ENCODE measurements at regions not wholly inside any gene's neighbourhood (a gene's known extent, or its start where the extent isn't known, plus 50 kb on each side); places are given as distances from the start of the nearest gene placed in this dataset.

DNA sequence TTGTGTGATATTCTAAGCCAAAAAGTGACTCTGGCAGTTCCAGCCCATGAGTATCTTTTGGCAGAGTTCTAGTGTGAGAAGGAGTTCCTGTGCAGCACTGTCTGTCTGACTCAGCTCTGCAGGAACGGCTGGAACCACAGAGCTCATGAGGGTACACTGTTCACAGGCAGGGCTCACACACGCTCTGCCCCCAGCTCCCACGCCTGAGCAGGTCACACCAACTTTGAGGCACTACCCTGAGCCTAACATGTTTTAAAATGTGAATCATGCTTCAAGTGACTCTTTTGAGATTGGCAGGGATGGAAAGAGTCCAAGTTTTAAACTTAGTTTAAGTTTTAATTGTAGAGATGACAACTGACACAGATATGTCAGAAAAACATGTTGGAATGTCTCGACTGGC is 1203.3 kb downstream of the UQCRFS1 start:
- DNase-seq (ENCODE audit: low read depth): no peak
- TF ChIP-seq, protein P1, sequence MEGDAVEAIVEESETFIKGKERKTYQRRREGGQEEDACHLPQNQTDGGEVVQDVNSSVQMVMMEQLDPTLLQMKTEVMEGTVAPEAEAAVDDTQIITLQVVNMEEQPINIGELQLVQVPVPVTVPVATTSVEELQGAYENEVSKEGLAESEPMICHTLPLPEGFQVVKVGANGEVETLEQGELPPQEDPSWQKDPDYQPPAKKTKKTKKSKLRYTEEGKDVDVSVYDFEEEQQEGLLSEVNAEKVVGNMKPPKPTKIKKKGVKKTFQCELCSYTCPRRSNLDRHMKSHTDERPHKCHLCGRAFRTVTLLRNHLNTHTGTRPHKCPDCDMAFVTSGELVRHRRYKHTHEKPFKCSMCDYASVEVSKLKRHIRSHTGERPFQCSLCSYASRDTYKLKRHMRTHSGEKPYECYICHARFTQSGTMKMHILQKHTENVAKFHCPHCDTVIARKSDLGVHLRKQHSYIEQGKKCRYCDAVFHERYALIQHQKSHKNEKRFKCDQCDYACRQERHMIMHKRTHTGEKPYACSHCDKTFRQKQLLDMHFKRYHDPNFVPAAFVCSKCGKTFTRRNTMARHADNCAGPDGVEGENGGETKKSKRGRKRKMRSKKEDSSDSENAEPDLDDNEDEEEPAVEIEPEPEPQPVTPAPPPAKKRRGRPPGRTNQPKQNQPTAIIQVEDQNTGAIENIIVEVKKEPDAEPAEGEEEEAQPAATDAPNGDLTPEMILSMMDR (IDR thresholded peaks at IDR 0.05; ENCODE audit: control insufficient read depth, insufficient read depth, low read depth, low read length, missing control alignments): no peak
- no peak overlapping the region for H3K4me3 ChIP-seq (ENCODE audit: control insufficient read depth, low read depth, low read length)

DNA sequence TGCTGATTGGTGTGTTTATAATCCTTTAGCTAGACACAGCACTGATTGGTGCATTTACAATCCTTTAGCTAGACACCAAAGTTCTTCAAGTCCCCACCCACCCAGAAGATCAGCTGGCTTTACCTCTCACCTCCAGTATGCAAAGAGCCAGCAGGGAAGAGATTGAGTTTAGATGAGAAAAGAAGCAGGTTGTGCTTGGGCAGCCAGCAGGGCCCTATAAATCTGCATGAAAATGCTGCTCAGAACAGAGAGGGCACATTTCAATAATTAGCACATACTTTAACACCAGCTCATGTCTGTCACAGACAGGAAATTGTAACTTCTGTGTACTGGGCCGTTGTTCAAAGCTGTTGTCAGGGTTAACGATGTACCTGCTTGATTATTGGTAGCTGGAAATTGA is 1204.3 kb downstream of the UQCRFS1 start:
- DNase-seq (ENCODE audit: low read depth): no peak
- TF ChIP-seq, protein P1 (IDR thresholded peaks at IDR 0.05; ENCODE audit: control insufficient read depth, insufficient read depth, low read depth, low read length, missing control alignments): no peak

DNA sequence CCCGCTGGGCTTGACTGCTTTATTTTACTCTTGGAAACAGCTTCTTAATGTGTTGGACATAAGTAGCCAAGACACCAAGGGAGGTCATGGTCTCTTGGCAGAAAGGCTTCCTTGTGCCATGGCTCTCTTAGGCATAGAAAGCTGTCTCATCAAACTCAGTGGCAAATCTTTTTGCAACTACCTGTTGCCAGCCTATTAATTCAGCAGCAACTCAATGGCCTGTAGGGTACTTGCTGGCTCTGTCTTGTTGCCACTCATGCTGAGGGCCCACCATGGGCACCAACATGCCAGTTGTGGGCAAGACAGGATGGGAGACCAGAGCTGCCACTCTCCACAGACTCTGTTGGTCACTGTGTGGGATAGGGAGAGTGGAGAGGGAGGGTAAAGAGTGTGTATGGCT is 1209.4 kb downstream of the UQCRFS1 start:
- no peak overlapping the region for H3K4me3 ChIP-seq (ENCODE audit: control insufficient read depth, low read depth, low read length)
- TF ChIP-seq, protein P1 (IDR thresholded peaks at IDR 0.05; ENCODE audit: control insufficient read depth, insufficient read depth, low read depth, low read length, missing control alignments): no peak
- no peak for DNase-seq (ENCODE audit: low read depth)

More for the DNA sequence above, 1204.3 kb downstream of the UQCRFS1 start:
- no peak overlapping the region for H3K4me3 ChIP-seq (ENCODE audit: control insufficient read depth, low read depth, low read length)

DNA sequence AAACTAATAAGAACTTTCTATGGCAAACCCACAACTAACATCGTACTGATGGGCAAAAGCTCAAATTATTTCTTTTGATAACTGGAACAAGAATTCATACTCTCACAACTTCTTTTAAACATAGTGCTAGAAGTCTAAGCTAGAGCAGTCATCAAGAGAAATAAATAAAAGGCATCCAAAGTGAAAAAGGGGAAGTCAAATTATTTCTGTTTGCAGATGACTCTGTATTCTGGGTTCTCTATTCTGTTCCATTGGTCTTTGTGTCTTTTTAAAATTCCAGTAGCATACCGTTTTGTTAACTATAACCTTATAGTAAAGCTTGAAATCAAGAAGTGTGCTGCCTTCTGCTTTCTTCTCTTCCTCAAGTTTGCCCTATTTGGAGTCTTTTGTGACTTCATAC is 1215.9 kb downstream of the UQCRFS1 start:
- TF ChIP-seq, protein P1 (IDR thresholded peaks at IDR 0.05; ENCODE audit: control insufficient read depth, insufficient read depth, low read depth, low read length, missing control alignments): no peak
- H3K4me3 ChIP-seq (ENCODE audit: control insufficient read depth, low read depth, low read length): no peak overlapping the region
- DNase-seq (ENCODE audit: low read depth): no peak

DNA sequence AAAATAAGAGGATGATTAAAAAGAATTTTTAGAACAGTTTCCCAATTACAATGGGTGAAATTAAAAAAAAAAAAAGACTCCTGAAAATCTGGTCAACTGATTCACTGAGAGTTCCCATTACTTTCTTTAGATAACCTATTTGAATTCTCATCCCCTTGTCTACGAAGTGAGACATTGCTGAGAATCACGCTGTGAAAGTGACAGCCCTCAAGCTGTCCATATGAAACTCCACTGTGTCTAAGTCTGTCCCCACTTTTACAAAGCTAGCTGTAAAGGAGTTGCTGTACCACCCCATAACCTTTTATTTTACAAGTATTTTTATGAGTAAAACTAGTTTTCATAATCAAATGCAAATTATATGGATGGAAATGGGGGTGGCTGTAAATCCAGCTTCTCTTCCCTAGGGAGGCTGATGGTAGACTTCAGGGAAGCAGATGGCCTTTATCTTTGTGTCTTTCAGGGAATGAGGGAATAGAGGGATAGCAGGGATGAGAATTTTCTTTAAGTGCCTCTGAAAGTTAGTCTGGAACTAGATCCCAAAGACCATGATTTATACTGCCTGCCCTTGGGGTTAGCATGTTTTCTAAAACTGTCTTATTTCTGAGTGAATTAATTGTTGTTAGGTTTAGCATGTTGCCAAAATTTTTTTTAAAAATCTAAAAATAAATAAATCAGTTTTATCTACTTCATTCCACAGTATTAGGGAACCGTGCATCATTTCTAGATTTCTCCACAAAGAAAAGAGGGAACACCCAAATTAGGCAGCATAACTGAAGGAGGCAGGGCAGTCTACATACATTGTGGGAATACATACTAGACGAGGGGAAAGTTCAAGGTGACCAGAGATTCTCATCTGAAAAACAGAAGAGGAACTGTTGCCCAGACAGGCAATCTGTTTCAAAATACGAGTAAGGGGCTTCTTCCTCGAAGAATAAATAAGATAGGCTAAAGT is 1219.1 kb downstream of the UQCRFS1 start:
- TF ChIP-seq, protein P1 (IDR thresholded peaks at IDR 0.05; ENCODE audit: control insufficient read depth, insufficient read depth, low read depth, low read length, missing control alignments): no peak
- no peak overlapping the region for H3K4me3 ChIP-seq (ENCODE audit: control insufficient read depth, low read depth, low read length)
- DNase-seq (ENCODE audit: low read depth): no peak

DNA sequence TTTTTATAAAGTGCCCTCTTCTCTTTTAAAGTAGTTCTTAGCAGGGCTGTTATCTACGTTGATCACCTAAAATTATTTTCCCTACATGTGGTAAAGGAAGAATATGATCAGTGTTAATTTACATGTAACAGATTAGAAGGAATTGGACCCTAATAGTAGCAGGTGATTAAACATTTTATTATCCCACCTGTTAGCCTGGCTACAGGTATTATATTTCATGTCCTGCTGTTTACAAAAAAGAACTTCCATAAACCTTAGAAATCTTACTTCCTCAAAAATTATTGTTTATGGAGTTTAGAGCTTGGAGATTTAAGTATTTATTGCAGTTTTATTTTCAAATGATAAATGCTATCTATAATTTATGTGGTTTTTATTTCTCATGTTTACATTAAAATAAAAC is 1226.7 kb downstream of the UQCRFS1 start:
- TF ChIP-seq, protein P1 (IDR thresholded peaks at IDR 0.05; ENCODE audit: control insufficient read depth, insufficient read depth, low read depth, low read length, missing control alignments): no peak
- no peak overlapping the region for H3K4me3 ChIP-seq (ENCODE audit: control insufficient read depth, low read depth, low read length)
- no peak for DNase-seq (ENCODE audit: low read depth)
